Erythroblast (primary cell): ENCODE measurements at regions not wholly inside any gene's neighbourhood (a gene's known extent, or its start where the extent isn't known, plus 50 kb on each side); places are given as distances from the start of the nearest gene placed in this dataset.

Experiments used
- DNase-seq, 2 experiments: peaks; one replicate each; lab custom pipeline; 2025; lab: John Stamatoyannopoulos, UW
- GATA1 ChIP-seq: IDR thresholded peaks from 2 replicates; pipeline ENCODE4 v1.6.1; 2011; ENCODE audit warnings: low read depth, mild to moderate bottlenecking, control low read depth, low read length, moderate library complexity
- POLR2A ChIP-seq: IDR thresholded peaks from 2 replicates; pipeline ENCODE4 v1.6.1; 2011; ENCODE audit warnings: mild to moderate bottlenecking, low read length

- no peak for TF ChIP-seq POLR2A
- no peak for TF ChIP-seq GATA1
- DNase-seq, result no peak
These were observed 117.3 kb downstream of the BEGAIN start for GRCh38 chr14:100469632-100470522.

DNA sequence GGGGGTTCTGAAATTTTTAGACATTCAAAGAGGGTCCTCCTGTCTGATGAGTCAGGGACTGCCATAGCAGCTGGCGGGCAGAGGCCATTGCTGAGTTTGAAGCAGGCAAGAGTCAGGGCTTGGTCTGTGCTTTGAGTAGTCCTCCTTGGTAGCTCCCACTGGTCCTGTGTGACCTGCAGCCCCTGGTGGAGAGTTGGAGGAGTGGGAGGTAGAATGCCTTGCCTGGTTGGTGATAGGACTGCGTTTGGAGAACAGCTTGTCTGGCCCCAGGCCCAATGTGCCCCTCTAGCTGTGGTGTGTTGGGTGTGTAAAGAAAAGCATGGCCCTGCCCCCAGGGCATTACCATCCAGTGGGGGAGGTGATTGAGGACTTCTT, 116.7 kb downstream of the BEGAIN start:
- DNase-seq, result no peak
- TF ChIP-seq POLR2A (no peak), GATA1 (no peak)

GRCh38 chr14:100471441-100472093, 115.7 kb downstream of the BEGAIN start:
- DNase-seq, result no peak
- TF ChIP-seq GATA1 (no peak), POLR2A (no peak)

- TF ChIP-seq POLR2A (no peak), GATA1 (no peak)
- DNase-seq, result no peak
These were observed 115.1 kb downstream of the BEGAIN start for GRCh38 chr14:100472094-100472455.

DNA sequence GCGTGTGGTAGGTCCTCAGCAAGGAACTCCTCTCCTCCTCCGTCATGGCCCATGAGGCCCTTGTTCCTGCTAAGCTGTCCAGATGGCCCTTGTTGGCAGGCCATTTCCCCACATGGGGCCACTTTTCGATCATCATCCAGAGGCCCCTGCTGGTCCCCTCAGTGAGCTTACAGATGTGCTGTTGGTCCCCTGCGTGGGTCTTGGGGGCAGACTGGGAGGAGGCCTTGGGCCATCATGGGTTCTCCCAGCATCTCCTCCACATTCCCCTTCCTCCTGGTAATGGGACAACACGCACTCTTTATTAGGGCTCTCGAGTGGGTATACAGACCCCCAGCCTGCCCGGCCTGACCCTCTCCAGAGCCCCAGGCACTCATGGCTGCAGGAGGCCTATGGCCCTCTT, 114.7 kb downstream of the BEGAIN start:
- TF ChIP-seq GATA1, result no peak
- no peak for TF ChIP-seq POLR2A
- DNase-seq, result no peak

DNA sequence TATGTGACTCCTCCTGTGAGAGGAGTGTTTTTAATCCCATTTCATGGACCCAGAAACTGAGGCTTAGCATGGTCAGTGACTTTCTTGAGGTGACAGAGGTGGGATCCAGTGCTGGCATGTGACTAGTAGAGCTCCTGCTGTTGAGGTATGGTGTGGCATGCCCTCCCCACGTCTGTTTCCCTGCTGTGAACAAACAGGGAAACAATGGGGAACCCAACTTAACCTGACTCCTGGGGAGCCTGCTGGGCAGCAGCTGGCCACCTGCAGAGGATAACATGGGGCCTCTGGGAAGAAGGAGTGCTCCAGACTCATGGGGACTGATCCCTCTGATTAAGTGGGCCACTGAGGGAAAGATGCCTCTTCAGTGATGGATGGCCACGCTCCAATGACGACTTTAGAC, 114.0 kb downstream of the BEGAIN start:
- no peak for TF ChIP-seq POLR2A
- no peak for TF ChIP-seq GATA1
- DNase-seq, result no peak

DNA sequence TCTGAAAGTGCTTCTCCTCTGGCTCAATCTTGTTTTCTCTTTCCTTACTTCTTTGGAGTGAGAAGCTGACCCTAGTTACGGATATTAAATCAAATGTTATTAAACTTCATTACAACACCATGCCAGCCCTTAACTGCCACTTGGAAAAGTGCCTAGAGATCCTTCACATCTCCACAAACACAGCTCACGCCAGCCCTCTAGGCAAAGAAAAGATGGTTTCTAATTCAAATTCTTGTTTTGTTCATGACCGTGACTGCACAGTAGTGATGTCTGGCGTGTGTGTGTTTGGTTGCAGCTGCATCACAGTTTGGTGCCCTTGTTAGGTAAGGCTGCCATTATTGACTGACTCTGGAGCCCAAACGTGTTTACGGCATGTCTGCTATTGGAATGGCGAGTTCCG, 113.0 kb downstream of the BEGAIN start:
- TF ChIP-seq GATA1 (no peak), POLR2A (no peak)
- no peak for DNase-seq

DNA sequence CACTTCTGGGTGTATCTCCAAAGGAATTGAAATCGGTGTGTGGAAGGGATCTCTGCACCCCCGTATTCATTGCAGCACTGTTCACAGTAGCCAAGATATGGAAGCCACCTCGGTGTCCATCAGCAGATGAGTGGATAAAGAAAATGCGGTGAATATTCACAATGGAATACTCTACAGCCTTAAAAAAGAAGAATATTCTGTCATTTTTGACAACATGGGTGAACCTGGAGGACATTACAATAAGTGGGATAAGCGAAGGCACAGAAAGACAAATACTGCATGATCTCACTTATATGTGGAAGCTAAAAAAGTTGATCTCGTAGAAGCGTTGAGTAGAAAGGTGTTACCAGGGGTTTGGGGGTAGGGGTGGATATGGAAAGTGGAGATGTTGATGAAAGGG, 111.9 kb downstream of the BEGAIN start:
- no peak for DNase-seq
- no peak for TF ChIP-seq POLR2A
- no peak for TF ChIP-seq GATA1

- DNase-seq, result no peak
- TF ChIP-seq GATA1 (no peak), POLR2A (no peak)
These were observed 111.0 kb downstream of the BEGAIN start for GRCh38 chr14:100476012-100476822.

GRCh38 chr14:100484531-100485267, 102.5 kb downstream of the BEGAIN start:
- TF ChIP-seq GATA1 (no peak), POLR2A (no peak)
- no peak for DNase-seq

GRCh38 chr14:100486025-100486828, 101.0 kb downstream of the BEGAIN start:
- TF ChIP-seq GATA1, result no peak
- TF ChIP-seq POLR2A, result no peak
- DNase-seq, result peak; percentile 52 to 66
